Pancreas (tissue), 10 donors: ENCODE measurements at regions not wholly inside any gene's neighbourhood (a gene's known extent, or its start where the extent isn't known, plus 50 kb on each side); places are given as distances from the start of the nearest gene placed in this dataset.

ENCODE experiments used
- ATAC-seq, 4 donors: fragments of 200-7000 bp; cut with Tn5 transposase; one replicate each; pipeline versions ENCODE4 v1.8.0 to v1.9.1; 2020; ENCODE audit warnings: mild to moderate bottlenecking in 4 of 4, moderate library complexity in 4 of 4
- DNase-seq, 6 donors: peaks; one replicate each; pipeline ENCODE4 v3.0.0-alpha.2; 2020
- FAIRE-seq: peaks from 2 replicates; lab custom pipeline; 2012; peaks lifted over from hg19 to GRCh38; lab: Jason Lieb, UNC
- H3K27ac ChIP-seq, 4 donors: fragments of 200-600 bp; sonication (generic); 1 replicate in 3 of 4; 2 replicates in 1 of 4; pipeline versions ENCODE4 v1.5.0 to v1.8.0; 2020
- H3K27me3 ChIP-seq, 4 donors: fragments of 200-600 bp; one replicate each; pipeline ENCODE4 v1.8.0; 2021
- H3K36me3 ChIP-seq, 3 donors: fragments of 200-600 bp; sonication (generic) in 1 of 3; one replicate each; pipeline versions ENCODE4 v1.5.0 to v1.8.0; 2020 to 2021
- H3K4me1 ChIP-seq, 3 donors: fragments of 200-600 bp; one replicate each; pipeline ENCODE4 v1.8.0; 2021
- H3K4me3 ChIP-seq, 4 donors: fragments of 200-600 bp; sonication (generic) in 2 of 4; one replicate each; pipeline versions ENCODE4 v1.5.0 to v1.8.0; 2020 to 2021
- H3K9me3 ChIP-seq, 4 donors: fragments of 200-600 bp; one replicate each; pipeline ENCODE4 v1.8.0; 2021
- WGBS, 2 donors: extraction: QIAGEN DNeasy Blood & Tissue Kit; methylation state at CpG; one replicate each; pipeline ENCODE4 v1.1.7; 2013; 5-methylcytosine and 5-hydroxymethylcytosine counted together
- intact Hi-C, 3 donors: fragments of 100-400 bp; cut with DNase I; formaldehyde crosslinking; loops; one replicate each; pipeline versions ENCODE4 v1.11.1 to v1.14.2; 2022
- TF ChIP-seq, protein P1 (sequence below), 4 donors: fragments of 200-600 bp; sonication (generic) in 3 of 4; IDR thresholded peaks; one replicate each; pipeline versions ENCODE4 v1.5.0 to v1.8.0; 2021; ENCODE audit warnings: antibody characterized with exemption in 4 of 4
- donor health status: healthy with polysubstance abuse.
- donor health status: DM: no; HTN: no; CAD: no; lungs with moderate emphysema.
- donor health status: DM: no; HTN: no; CAD: no.
- donor health status: control.
- donor health status: control.
- donor health status: Bipolar disorder and iron deficiency.
- donor health status: DM: yes; HTN: yes; CAD: no.
- donor health status: DM: no; HTN: no; CAD: no.
- donor health status: DM: no; HTN: no; CAD: no.
- donor health status: DM: yes; HTN: yes; CAD: no.

DNA sequence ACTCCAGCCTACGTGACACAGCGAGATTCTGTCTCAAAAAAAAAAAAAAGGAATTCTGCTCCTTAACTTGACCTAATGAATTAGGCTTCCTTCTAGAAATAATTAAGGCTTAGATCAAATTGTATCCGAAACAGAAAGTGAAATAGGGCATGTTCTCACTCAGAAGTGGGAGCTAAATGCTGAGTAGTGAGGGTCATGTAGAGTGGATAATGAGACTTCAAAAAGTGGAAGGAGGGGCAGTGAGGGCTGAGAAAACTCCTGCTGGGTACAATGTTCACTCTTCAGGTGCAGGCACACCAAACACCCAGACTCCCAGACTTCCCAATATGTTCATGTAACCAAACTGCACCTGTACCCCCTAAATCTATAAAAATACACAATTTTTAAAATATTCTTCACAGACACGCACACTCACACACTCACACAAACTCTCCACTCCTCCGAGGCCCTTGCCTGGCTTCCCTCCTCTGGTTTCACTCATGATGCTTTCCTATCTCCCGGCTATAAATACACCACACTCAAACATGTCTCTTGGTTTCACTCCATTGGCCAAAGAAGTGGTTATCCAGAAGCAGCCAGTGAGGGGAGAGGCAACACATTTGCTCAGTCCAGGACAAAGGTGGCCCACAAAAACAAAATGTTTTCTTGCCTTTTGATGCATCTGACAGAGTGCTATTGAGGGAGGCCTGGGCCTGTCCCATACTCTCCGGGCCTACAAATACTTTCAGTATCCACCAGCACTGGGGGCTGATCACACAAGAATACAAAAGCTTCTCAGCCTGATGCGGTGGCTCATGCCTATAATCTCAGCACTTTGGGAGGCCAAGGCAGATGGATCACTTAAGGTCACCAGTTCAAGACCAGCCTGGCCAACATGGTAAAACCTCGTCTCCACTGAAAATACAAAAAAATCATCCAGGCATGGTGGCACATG, 249.2 kb downstream of the TOMM20 start:
- no peak overlapping the region for H3K4me3 ChIP-seq
- 94 to 96% methylated on average over 9 of the region's 9 CpGs for WGBS, 2 donors
- no peaks in the 10 kb centered on the region for H3K9me3 ChIP-seq
- TF ChIP-seq, protein P1, sequence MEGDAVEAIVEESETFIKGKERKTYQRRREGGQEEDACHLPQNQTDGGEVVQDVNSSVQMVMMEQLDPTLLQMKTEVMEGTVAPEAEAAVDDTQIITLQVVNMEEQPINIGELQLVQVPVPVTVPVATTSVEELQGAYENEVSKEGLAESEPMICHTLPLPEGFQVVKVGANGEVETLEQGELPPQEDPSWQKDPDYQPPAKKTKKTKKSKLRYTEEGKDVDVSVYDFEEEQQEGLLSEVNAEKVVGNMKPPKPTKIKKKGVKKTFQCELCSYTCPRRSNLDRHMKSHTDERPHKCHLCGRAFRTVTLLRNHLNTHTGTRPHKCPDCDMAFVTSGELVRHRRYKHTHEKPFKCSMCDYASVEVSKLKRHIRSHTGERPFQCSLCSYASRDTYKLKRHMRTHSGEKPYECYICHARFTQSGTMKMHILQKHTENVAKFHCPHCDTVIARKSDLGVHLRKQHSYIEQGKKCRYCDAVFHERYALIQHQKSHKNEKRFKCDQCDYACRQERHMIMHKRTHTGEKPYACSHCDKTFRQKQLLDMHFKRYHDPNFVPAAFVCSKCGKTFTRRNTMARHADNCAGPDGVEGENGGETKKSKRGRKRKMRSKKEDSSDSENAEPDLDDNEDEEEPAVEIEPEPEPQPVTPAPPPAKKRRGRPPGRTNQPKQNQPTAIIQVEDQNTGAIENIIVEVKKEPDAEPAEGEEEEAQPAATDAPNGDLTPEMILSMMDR (IDR thresholded peaks at IDR 0.05): no peak
- FAIRE-seq (no peak), DNase-seq (no peak), ATAC-seq (no peak)
- peaks cover 6 to 11% (median 8%) of the 10 kb centered on the region in 3 donors for H3K4me1 ChIP-seq
- intact Hi-C loops: no loop called here
- H3K36me3 ChIP-seq: no peaks in the 10 kb centered on the region
- no peak overlapping the region for H3K27ac ChIP-seq
- H3K27me3 ChIP-seq: no peaks in the 10 kb centered on the region

DNA sequence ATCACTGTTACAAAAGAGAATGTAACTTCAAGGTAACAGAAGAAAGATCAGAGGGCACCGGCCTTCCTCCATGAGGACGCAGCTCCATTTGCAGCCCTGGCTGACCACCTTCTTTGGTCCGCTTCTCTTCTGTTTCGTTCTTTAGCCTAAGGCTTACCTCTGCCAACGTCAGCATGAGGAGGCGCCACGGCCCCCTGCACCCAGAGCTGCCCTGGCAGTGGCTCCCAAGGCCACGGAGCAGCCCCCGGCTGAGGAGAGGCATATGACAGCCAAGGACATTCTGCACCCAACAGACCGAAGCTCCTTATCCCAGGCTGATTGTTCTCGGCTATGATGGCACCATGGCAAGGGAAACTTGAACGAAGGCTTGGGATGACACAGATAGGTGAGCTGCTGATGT, 250.3 kb downstream of the TOMM20 start:
- intact Hi-C loops: no loop called here
- FAIRE-seq: no peak
- H3K36me3 ChIP-seq: no peaks in the 10 kb centered on the region
- ATAC-seq: no peak
- H3K4me3 ChIP-seq: no peak overlapping the region
- TF ChIP-seq, protein P1 (IDR thresholded peaks at IDR 0.05): no peak
- no peak for DNase-seq
- H3K4me1 ChIP-seq: peaks cover 6 to 11% (median 8%) of the 10 kb centered on the region in 3 donors
- WGBS, 2 donors: 76 to 78% methylated on average over 12 of the region's 12 CpGs
- no peak overlapping the region for H3K27ac ChIP-seq
- no peaks in the 10 kb centered on the region for H3K27me3 ChIP-seq
- H3K9me3 ChIP-seq: no peaks in the 10 kb centered on the region

DNA sequence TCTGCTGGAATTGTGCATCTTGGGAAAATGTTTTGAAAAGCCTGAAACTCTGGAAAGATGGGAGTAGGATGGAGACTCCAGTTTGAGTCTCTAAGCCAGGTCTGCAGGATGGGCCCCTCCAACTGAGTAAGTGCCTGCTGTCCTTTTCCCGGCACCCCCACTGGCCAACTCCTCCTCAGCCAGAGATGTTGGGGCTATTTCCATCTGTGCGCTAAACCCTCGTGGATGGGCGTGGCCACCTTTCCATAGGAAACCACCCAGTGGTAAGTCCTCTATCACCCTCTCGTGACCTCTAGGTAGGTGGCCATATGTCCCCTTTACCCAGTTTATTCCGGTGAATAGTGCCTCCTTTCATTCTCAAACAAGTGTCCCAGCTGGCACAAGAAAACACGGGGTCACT, 250.9 kb downstream of the TOMM20 start:
- no peaks in the 10 kb centered on the region for H3K36me3 ChIP-seq
- 95 to 97% methylated on average over 7 of the region's 7 CpGs for WGBS, 2 donors
- ATAC-seq (no peak), DNase-seq (no peak), FAIRE-seq (no peak)
- H3K4me3 ChIP-seq: no peak overlapping the region
- no peaks in the 10 kb centered on the region for H3K9me3 ChIP-seq
- H3K4me1 ChIP-seq: peaks cover 6 to 11% (median 8%) of the 10 kb centered on the region in 3 donors
- intact Hi-C loops: no loop called here
- H3K27me3 ChIP-seq: no peaks in the 10 kb centered on the region
- TF ChIP-seq, protein P1 (IDR thresholded peaks at IDR 0.05): no peak
- H3K27ac ChIP-seq: no peak overlapping the region

DNA sequence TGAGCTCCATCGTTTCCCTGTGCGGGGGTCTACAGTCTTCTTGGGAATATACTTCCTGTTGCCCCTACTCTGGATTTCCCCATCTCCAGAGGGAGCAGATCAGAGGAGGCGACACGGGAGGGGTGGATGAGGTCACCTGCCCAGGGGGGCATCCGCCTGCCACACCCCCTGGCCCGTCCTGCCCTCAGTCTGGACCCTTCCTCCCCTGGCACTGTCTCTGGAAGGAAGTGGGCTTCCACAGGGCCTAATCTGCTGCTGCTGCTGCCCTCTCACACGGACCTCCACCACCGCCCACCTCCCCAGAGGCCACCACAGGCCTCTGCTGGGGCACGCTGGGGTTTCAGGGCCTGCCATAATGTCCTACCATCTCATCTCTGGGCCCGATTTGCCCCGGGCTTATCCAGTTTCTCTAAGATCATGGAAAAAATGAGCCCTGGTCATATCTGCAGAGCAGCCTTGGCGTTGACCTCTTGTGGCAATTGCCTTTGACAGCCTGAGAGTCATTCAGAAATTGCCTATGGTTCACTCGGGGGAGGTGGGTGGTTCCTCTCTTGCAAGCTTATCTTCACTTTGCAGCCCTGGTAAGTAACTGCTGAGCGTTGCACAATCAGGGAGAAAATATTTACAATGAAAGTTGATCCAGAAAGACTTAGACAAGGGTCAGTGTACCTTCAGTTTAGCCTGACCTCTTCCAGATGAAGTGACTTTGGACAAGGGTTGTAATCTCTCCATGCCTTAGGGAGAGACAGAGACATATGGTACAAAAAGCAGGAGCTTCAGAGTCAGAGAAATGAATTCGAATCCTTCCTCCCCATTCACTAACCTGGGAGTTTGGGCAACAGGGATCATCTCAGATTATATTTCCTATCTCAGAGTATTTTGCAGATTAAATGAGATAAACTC, 252.4 kb downstream of the TOMM20 start:
- no peaks in the 10 kb centered on the region for H3K27me3 ChIP-seq
- H3K4me3 ChIP-seq: no peak overlapping the region
- intact Hi-C loops: no loop called here
- 58 to 62% methylated on average over 15 of the region's 15 CpGs for WGBS, 2 donors
- TF ChIP-seq, protein P1 (IDR thresholded peaks at IDR 0.05): no peak
- peak in 3 of 6 donors; percentile 33 to 77 (median 58) for DNase-seq
- peaks cover 6 to 11% (median 8%) of the 10 kb centered on the region in 3 donors for H3K4me1 ChIP-seq
- FAIRE-seq: no peak
- peak overlapping the region; percentile 24 to 83 (median 56) for H3K27ac ChIP-seq
- no peaks in the 10 kb centered on the region for H3K9me3 ChIP-seq
- no peaks in the 10 kb centered on the region for H3K36me3 ChIP-seq
- peak; percentile 80 to 90 (median 88) for ATAC-seq
